ENCODE measurements at regions not wholly inside any gene's neighbourhood (a gene's known extent, or its start where the extent isn't known, plus 50 kb on each side); places are given as distances from the start of the nearest gene placed in this dataset.

DNA sequence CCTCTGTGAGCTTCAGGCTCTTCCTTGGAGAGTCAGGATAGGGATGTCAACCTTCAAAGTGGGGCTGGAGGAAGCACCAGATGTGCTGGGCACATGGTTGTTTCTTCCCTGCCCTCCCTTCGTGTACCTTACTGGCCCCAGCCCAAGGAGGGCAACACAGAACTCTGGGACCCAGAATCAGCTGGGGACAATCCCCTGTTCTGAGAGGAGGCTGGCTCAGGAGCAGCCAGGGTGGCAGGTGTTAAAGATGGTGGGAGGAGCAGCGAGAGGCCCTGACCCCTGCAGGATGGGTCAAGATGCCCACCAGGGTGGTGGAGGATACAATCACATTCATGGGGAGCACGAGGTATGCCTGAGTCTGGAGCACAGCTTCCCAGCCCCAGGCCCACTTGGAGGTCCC is 300.4 kb downstream of the ABCC12 start:
- TF ChIP-seq, protein P1, sequence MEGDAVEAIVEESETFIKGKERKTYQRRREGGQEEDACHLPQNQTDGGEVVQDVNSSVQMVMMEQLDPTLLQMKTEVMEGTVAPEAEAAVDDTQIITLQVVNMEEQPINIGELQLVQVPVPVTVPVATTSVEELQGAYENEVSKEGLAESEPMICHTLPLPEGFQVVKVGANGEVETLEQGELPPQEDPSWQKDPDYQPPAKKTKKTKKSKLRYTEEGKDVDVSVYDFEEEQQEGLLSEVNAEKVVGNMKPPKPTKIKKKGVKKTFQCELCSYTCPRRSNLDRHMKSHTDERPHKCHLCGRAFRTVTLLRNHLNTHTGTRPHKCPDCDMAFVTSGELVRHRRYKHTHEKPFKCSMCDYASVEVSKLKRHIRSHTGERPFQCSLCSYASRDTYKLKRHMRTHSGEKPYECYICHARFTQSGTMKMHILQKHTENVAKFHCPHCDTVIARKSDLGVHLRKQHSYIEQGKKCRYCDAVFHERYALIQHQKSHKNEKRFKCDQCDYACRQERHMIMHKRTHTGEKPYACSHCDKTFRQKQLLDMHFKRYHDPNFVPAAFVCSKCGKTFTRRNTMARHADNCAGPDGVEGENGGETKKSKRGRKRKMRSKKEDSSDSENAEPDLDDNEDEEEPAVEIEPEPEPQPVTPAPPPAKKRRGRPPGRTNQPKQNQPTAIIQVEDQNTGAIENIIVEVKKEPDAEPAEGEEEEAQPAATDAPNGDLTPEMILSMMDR (IDR thresholded peaks at IDR 0.05), result no peak
- no peak for ATAC-seq
- no peaks in the 10 kb centered on the region for H3K9me3 ChIP-seq
- H3K4me1 ChIP-seq, result no peaks in the 10 kb centered on the region
- no peak for DNase-seq
- H3K36me3 ChIP-seq, result no peaks in the 10 kb centered on the region
- intact Hi-C loops (cut with DNase I), result no loop called here
- H3K27me3 ChIP-seq, result no peaks in the 10 kb centered on the region
- no peak overlapping the region for H3K4me3 ChIP-seq
- H3K27ac ChIP-seq, result no peak overlapping the region

DNA sequence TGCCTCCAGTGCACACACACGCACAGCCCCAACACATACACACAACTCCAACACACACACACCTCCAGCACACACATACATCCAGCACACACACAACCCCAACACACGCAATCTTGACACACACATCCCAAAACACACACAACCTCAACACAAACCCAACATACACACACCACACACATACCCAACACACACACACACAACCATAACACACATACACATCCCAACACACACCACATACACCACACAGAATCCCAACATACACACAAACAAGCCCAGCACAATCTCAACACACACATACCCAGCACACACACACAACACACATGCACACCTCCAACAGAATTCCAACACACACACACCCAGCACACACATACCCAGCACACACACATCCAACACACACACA is 301.1 kb downstream of the ABCC12 start:
- Histone ChIP-seq H3K4me1 (no peaks in the 10 kb centered on the region), H3K27ac (no peak overlapping the region), H3K9me3 (no peaks in the 10 kb centered on the region), H3K27me3 (no peaks in the 10 kb centered on the region), H3K36me3 (no peaks in the 10 kb centered on the region), H3K4me3 (no peak overlapping the region)
- no peak for DNase-seq
- intact Hi-C loops (cut with DNase I), result no loop called here
- TF ChIP-seq, protein P1 (IDR thresholded peaks at IDR 0.05), result no peak
- no peak for ATAC-seq

DNA sequence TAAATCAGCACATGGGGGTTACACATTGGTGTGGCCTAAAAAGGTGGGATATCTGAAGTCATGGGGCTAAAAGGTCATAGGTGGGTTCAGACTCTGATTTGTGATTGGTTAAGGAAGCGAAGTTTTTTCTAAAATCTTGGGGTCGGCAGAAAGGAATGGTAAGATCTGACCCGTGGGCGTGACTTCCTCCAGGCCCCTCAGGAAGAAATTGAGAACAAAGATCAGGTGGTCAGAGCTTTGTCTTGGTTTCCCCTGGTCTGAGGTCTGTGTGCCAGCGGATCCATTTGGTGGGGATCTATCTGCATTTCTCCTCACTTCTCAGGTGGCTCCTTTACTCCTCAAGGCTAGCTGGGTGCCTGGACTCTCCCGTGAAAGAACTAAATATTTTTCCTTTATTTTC is 302.8 kb downstream of the ABCC12 start:
- H3K9me3 ChIP-seq, result no peaks in the 10 kb centered on the region
- H3K27ac ChIP-seq, result no peak overlapping the region
- H3K4me3 ChIP-seq, result no peak overlapping the region
- DNase-seq (no peak), ATAC-seq (no peak)
- H3K27me3 ChIP-seq, result no peaks in the 10 kb centered on the region
- TF ChIP-seq, protein P1 (IDR thresholded peaks at IDR 0.05), result no peak
- intact Hi-C loops (cut with DNase I), result no loop called here
- H3K4me1 ChIP-seq, result no peaks in the 10 kb centered on the region
- no peaks in the 10 kb centered on the region for H3K36me3 ChIP-seq

DNA sequence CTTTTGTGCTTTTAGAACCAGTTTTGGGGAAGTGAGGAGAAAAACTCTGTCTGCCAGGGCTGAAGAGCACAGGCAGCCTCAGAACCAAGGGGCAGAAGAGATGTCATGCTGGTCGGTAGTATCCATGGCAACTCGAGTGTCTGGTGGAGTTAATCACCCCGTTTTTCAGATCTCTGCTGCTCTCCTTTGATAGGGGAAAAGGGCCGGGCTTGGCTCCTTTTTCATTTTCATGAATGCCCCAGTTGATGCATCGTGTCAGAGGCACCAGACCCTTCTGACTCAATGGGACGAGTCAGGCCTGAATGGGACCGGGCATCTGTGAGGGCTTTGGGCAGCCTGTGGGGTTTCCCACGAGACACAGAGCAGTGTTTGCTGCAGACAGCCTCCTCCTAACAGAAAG is 304.6 kb downstream of the ABCC12 start:
- DNase-seq (no peak), ATAC-seq (no peak)
- Histone ChIP-seq H3K27ac (no peak overlapping the region), H3K9me3 (no peaks in the 10 kb centered on the region), H3K27me3 (no peaks in the 10 kb centered on the region), H3K4me1 (no peaks in the 10 kb centered on the region), H3K36me3 (no peaks in the 10 kb centered on the region), H3K4me3 (no peak overlapping the region)
- TF ChIP-seq, protein P1 (IDR thresholded peaks at IDR 0.05), result no peak
- intact Hi-C loops (cut with DNase I), result no loop called here

DNA sequence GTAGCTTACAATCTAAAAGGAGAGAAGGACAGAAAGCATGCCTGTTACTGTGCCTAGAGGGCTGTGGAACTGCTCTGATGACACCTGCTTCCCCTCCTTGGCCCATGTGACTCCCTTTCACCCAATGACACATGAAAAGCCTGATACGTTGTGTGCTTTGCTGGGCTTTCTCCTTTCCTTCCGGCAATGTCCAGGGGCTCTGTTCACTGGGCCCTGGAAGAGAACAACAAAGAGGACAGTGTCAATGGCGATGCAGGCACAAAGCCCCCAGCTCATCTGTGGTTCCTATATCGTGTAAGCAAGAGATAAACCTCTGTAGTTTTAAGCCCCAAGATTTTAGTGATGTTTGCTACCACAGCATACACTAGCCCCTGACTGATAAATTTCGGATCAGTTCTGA is 306.1 kb downstream of the ABCC12 start:
- no peak for DNase-seq
- Histone ChIP-seq H3K27ac (no peak overlapping the region), H3K36me3 (no peaks in the 10 kb centered on the region), H3K4me1 (no peaks in the 10 kb centered on the region), H3K27me3 (no peaks in the 10 kb centered on the region), H3K9me3 (no peaks in the 10 kb centered on the region), H3K4me3 (no peak overlapping the region)
- TF ChIP-seq, protein P1 (IDR thresholded peaks at IDR 0.05), result no peak
- ATAC-seq, result no peak
- intact Hi-C loops (cut with DNase I), result no loop called here

DNA sequence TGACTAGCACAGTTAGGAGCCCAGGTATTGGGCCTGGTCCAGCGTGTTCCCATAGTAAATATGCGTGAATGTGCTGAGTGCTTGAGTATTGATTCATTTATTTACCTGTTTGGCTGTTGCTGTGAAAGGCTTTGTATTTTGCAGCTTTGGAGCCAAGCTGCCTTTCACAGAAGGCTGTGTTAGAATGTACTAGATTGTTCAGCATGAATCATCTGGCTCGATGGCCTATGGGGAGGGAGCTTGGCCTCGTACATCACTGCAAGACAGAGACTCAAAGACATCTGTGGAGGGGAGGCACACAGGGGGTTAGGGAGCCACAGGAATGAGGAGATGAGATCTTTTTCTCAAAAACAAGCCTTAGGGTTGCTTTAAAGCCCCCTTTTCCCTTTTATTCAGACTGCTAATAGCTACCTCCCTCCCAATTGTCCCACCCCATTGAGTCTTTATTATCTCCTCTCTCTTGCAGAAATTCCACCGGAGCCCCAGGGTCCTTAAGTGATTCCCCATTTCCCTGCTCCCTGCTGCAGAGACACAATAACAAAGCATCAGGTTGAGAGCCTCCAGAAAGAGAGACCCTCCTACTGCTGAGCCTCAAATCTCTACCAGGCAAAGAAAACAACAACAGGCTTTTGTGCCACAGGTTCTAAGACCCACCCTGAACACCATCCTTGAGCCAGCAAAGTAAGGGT is 307.2 kb downstream of the ABCC12 start:
- Histone ChIP-seq H3K9me3 (no peaks in the 10 kb centered on the region), H3K4me1 (no peaks in the 10 kb centered on the region), H3K4me3 (no peak overlapping the region), H3K27ac (no peak overlapping the region), H3K36me3 (no peaks in the 10 kb centered on the region), H3K27me3 (no peaks in the 10 kb centered on the region)
- no peak for ATAC-seq
- no peak for DNase-seq
- intact Hi-C loops (cut with DNase I), result no loop called here
- TF ChIP-seq, protein P1 (IDR thresholded peaks at IDR 0.05), result no peak
